ENCODE measurements at regions not wholly inside any gene's neighbourhood (a gene's known extent, or its start where the extent isn't known, plus 50 kb on each side); places are given as distances from the start of the nearest gene placed in this dataset.

GRCh38 chr1:184170719-184171118 lies 119.2 kb downstream of the TSEN15 start:
- no peak for TF ChIP-seq TAF1 (IDR thresholded peaks at IDR 0.05; ENCODE audit: borderline replicate concordance, low read depth, low read length)
- no peak for TF ChIP-seq POLR2AphosphoS5 (IDR thresholded peaks at IDR 0.05; ENCODE audit: low read depth, low read length)
- TF ChIP-seq POLR2A (IDR thresholded peaks at IDR 0.05; ENCODE audit: low read depth, low read length) = no peak
